Esophagus muscularis mucosa (tissue), 4 donors: ENCODE measurements at regions not wholly inside any gene's neighbourhood (a gene's known extent, or its start where the extent isn't known, plus 50 kb on each side); places are given as distances from the start of the nearest gene placed in this dataset.

ENCODE experiments used
- CTCF ChIP-seq, 3 experiments: fragments of 200-600 bp in 2 of 3; fragments of 450-650 bp in 1 of 3; sonication (generic) in 2 of 3; IDR thresholded peaks; one replicate each; pipeline ENCODE4 v1.5.1; 2017 to 2019; ENCODE audit warnings: antibody characterized with exemption in 3 of 3, mild to moderate bottlenecking in 2 of 3, moderate library complexity in 1 of 3
- EP300 ChIP-seq: sonication (generic); formaldehyde crosslinking; IDR thresholded peaks from one replicate; pipeline ENCODE4 v1.6.1; 2017; ENCODE audit warnings: antibody characterized with exemption
- POLR2A ChIP-seq: fragments of 450-650 bp; IDR thresholded peaks from one replicate; pipeline ENCODE4 v1.6.1; 2017; ENCODE audit warnings: antibody characterized with exemption, moderate library complexity, mild to moderate bottlenecking, low read depth
- POLR2AphosphoS5 ChIP-seq, 2 donors: sonication (generic); formaldehyde crosslinking; IDR thresholded peaks; one replicate each; pipeline ENCODE4 v1.6.1; 2017; ENCODE audit warnings: antibody characterized with exemption in 2 of 2

- TF ChIP-seq CTCF (IDR thresholded peaks at IDR 0.05) (no peak), POLR2A (no peak), POLR2AphosphoS5 (IDR thresholded peaks at IDR 0.05) (no peak), EP300 (no peak)
Observed at GRCh38 chr20:24833592-24833991, 115.5 kb upstream of the CST7 start.
